Inflammatory macrophage treated with lipopolysaccharide for 1 hour (primary cell): ENCODE measurements at regions not wholly inside any gene's neighbourhood (a gene's known extent, or its start where the extent isn't known, plus 50 kb on each side); places are given as distances from the start of the nearest gene placed in this dataset.

Experiments
- DNase-seq, 2 donors: peaks; one replicate each; pipeline ENCODE4 v3.0.0-alpha.2; 2020 to 2022

DNA sequence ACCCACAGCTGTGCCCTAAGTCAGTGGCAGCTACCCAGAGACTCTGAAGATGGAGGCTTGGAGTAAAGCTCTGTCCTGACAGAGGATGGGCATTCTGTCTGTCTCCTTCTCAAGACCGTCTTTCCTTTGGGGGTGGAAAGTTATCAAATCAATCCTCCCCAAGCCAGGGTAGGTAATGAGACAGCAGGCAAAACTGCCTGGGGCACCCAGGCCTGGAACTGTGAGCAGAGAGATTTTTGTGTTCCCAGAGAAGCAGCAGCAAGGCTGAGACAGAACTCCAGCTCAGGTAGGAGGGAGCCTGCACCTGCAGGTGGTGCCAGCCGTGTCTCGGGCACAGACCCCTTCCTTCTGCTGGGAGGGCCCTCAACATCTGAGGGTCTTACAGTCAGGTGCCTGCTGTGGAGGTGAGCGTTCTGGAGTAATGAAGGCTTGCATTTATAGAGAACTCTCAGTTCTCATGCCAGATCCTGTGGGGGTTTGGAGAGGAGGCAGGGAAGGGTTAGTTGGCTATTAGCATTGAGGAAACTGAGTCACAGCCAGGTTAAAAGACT is 95.6 kb downstream of the RIPK4 start:
- DNase-seq = no peak

DNA sequence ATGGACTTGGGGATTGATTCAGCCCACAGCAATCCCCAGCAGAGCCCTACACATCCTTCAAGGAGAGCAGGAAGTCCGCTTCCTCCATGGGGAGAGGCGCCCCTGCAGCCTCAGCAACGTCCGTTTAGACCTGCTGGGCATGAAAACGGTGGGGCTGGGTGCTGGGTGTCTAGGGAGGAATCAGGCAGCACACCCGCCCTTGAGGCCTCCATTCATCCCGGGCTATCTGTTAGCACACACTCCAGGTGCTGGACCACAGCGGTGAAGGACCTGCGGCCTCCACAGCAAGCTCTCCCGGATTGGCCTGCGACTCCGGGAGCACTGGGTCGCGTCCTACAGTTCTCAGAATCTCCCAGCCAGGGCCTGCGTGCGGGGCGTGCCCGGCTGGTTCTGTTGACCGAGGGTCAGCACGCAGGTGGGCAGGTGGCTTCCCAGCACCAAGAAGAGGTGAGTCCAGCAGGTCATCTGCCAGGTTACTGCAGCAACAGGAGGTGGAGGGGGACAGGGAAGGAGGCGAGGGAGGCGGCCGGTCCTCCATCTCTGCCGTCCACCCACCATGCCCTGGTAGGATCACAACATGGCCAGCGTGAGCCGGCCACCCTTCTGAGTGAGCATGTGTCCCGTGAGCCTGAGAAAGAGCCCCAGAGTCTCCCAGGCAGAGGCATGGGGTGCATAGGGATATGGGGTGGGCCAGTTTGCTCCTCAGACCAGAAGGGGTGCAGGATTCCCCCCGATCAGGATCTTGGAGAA is 96.6 kb downstream of the RIPK4 start:
- no peak for DNase-seq

DNA sequence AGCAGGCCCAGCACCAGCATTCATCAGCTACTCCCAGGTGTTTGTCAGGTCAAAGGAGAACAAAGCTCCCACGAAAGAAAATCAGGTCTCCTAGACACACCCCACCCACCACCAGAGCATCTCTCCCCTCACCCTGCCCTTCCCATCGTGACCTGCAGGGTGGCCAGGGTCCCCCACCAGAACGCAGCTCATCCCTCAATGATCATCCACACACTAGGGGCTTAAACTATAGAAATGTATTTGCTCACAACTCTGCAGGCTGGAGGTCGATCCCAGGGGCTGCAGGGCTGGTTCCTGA is 97.4 kb downstream of the RIPK4 start:
- no peak for DNase-seq

GRCh38 chr21:41668686-41669532 is 97.9 kb downstream of the RIPK4 start:
- DNase-seq = no peak

GRCh38 chr21:41668051-41668541 is 98.8 kb downstream of the RIPK4 start:
- DNase-seq = no peak

- DNase-seq = no peak
These were observed 99.7 kb downstream of the RIPK4 start for GRCh38 chr21:41667136-41667535.

DNA sequence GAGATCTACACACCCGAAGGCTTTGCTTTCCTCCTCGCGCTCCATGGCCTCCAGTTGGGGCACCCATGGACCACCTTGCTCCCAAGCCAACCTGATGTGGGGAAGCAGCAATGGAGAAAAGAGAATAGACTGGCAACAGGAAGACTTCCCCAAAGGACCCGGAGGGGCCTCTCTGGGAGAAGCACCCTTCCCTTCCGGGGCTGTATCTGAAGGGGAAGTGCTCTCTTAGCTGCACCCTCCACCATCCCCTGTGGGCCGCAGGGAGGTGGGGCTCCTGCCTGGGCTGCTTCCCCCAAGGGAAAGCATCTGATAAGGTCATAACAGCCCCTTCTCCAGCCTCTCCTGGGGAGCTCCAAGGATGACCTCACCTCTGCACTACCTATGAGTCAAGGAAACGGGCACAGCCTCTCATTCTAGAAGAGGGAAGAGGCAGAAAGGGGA is 100.2 kb downstream of the RIPK4 start:
- peak; percentile 52 to 70 for DNase-seq

DNA sequence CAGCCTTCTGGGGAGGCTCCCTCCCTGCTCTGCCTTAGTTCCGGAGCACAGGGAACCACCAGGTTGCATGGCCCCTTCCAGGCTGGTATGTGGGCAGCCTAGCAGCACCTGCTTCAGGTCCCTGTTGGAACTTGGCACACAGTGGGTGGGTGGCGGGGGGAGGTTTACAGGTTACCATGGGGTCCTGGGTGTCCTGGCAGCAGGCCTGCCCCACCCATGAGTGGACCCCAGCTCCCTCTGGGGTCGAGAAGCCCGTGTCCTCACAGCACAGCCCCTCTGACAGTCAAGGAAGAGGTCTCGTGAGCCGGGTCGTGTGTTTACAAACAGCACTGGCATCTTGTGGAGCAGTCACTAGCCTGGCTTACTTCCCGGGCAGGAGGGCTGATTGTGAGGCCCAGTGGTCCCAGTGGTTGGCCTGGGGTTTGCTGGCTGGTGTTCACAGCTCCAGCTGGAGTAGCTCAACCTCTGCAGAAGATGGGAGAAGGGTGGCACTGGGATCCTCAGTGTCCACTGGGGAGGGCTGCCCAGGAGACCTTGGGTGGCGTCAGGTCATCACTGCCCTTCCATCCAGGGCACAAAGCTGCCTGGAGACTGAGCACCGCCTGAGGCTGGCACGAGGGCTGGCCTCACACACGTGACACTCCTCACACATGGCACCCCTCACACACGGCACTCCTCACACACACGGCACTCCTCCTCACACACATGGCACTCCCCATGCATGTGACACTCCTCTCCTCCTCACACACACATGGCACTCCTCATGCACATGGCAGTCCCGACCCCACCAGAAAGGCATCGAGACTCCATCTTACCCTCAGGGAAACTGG is 100.9 kb downstream of the RIPK4 start:
- DNase-seq = no peak

DNA sequence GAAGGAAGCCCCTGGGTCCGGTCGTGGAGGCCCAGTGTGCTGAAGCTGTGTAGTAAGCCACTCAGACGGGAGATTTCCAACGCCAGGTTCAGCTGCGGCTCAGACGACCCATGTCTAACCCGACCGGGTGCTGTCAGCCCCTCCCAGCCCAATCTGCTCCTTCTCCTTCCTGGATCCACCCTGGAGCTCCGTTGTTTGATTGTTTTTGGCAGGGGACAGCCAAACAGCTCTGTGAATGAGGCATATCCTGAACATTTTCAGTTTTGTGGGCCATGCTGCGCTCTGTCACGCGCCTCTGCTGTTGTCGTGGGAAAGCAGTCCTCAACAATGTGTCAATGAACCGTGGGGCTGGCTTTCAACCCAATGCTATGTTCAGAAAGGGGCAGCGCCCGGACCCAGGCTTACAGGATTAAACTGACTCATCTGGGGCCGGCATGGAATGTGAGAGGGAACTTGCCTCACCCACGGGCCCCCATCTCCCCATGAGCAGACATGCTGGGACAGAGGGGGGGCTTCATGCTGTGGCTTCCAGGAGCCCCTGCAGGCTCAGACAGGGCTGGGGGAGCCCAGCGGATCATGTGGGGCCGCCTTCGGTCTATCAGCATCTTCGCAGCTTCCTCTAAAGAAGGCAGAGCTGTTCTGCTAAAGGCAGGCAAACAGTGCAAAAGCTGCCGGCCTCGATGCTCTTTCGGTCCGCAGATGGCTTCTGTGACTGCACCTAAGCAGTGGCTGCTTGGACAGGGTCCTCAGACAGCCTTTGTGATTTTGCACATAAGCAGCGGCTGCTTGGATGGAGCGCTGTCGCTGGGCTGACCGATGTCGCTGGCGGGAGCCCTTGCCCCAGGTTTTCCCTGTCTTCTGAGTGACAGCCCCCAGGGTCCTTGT is 101.7 kb downstream of the RIPK4 start:
- no peak for DNase-seq

GRCh38 chr21:41663805-41664788 is 102.8 kb downstream of the RIPK4 start:
- DNase-seq = peak; percentile 90 to 95

DNA sequence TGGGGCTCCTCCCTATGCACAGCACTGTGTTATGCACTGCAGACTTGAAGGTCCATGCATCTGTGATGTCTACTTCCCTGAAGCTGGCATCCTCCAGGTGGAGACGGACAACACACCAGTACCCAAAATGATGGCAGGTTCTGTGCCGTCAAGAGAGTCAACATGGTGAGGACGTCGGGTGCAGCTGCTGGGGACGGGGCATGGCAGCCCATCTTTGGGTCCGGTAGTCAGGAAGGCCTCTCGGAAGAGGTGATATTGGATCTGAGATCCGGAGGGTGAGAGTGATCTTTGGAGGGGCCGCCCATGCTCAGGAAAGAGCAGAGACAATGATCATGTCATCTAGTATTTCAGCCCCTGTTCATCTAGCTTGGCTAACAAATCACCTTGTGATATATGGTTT is 104.1 kb downstream of the RIPK4 start:
- DNase-seq = no peak

- no peak for DNase-seq
These were observed 104.7 kb downstream of the RIPK4 start for GRCh38 chr21:41662161-41662560.

DNA sequence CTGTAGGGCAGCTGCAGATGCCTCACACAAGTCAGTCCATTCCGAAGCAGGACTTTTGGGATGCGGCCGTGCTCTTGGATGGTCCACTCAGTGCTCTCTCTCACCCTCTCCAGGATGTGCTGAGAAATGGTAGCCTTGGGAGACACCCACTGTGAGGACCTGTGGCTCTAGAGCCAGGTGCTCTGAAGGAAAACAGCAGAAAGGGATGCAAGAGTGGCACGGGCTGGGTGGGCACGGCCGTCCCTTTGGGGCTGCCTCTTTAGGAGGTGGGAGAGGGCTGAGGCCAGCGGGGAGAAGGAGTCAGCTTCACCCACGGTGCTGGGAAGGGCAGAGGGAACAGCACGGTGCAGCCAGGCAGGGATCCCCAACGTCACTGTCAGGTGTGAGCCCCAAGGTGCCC is 106.1 kb downstream of the RIPK4 start:
- no peak for DNase-seq

GRCh38 chr21:41659791-41660560 is 106.9 kb downstream of the RIPK4 start:
- DNase-seq = no peak

- DNase-seq = no peak
These were observed 109.8 kb downstream of the RIPK4 start for GRCh38 chr21:41656946-41657525.

DNA sequence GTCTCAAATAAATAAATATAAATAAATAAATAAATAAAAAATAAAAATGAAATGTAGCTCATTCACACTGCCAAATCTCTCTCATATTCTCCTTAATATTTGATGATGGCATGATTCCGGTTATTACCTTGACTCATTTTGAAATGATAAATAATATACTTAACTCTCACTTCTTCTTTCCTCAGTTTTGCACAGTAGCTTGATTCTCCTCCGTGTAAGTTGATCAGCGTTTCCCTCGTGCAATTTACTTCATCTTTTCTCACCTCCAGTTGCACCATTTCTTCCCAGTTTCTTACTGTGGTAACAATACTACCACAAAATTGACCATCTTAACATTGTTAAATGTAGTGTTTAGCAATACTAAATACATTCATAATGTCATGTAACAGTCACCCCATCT is 111.6 kb downstream of the RIPK4 start:
- DNase-seq = no peak

GRCh38 chr21:41653954-41654491 is 112.8 kb downstream of the RIPK4 start:
- DNase-seq = no peak

GRCh38 chr21:41653243-41653953 is 113.5 kb downstream of the RIPK4 start:
- no peak for DNase-seq
